ENCODE measurements at regions not wholly inside any gene's neighbourhood (a gene's known extent, or its start where the extent isn't known, plus 50 kb on each side); places are given as distances from the start of the nearest gene placed in this dataset.
"Not testable (repeated sequence)": the region's sequence is repeated elsewhere in the genome, so short reads cannot be mapped to it uniquely, and the experiment has no call there.

GRCh38 chr9:41034699-41035197 is 93.7 kb downstream of the FOXD4L6 start:
- in situ Hi-C loops (cut with HindIII; ENCODE audit: low pct_unique_long_range_greater_than_20kb, low sequenced_read_pairs); DNase-seq (ENCODE audit: low read depth, low spot score): not testable (repeated sequence)

GRCh38 chr9:41033877-41034276 is 94.6 kb downstream of the FOXD4L6 start:
- intact Hi-C loops (cut with micrococcal nuclease; ENCODE audit: unreplicated experiment); H3K4me1 ChIP-seq (ENCODE audit: control insufficient read depth, insufficient read depth, low read length); H3K4me3 ChIP-seq (ENCODE audit: low read depth in 2 of 2, low read length in 2 of 2); CTCF ChIA-PET; ATAC-seq; H3K27me3 ChIP-seq (ENCODE audit: control insufficient read depth, insufficient read depth, low read length); POLR2A ChIA-PET; H3K9me3 ChIP-seq (ENCODE audit: control insufficient read depth, insufficient read depth, low read depth, low read length); in situ Hi-C loops (cut with HindIII; ENCODE audit: low pct_unique_long_range_greater_than_20kb, low sequenced_read_pairs); DNase-seq (ENCODE audit: low read depth, low spot score); H3K36me3 ChIP-seq (ENCODE audit: control insufficient read depth, insufficient read depth, low read length); BruUV-seq (replicated peaks); H3K27ac ChIP-seq (ENCODE audit: low read length): not testable (repeated sequence)

More at GRCh38 chr9:41034699-41035197, 93.7 kb downstream of the FOXD4L6 start:
- BruUV-seq (replicated peaks); ATAC-seq; H3K27ac ChIP-seq (ENCODE audit: low read length); intact Hi-C loops (cut with micrococcal nuclease; ENCODE audit: unreplicated experiment); H3K27me3 ChIP-seq (ENCODE audit: control insufficient read depth, insufficient read depth, low read length); H3K4me1 ChIP-seq (ENCODE audit: control insufficient read depth, insufficient read depth, low read length); H3K36me3 ChIP-seq (ENCODE audit: control insufficient read depth, insufficient read depth, low read length); H3K4me3 ChIP-seq (ENCODE audit: low read depth in 2 of 2, low read length in 2 of 2); H3K9me3 ChIP-seq (ENCODE audit: control insufficient read depth, insufficient read depth, low read depth, low read length); CTCF ChIA-PET; POLR2A ChIA-PET: not testable (repeated sequence)

GRCh38 chr9:41033360-41033759 is 95.1 kb downstream of the FOXD4L6 start:
- H3K9me3 ChIP-seq (ENCODE audit: control insufficient read depth, insufficient read depth, low read depth, low read length); ATAC-seq; H3K4me1 ChIP-seq (ENCODE audit: control insufficient read depth, insufficient read depth, low read length); DNase-seq (ENCODE audit: low read depth, low spot score); H3K27me3 ChIP-seq (ENCODE audit: control insufficient read depth, insufficient read depth, low read length); in situ Hi-C loops (cut with HindIII; ENCODE audit: low pct_unique_long_range_greater_than_20kb, low sequenced_read_pairs); H3K36me3 ChIP-seq (ENCODE audit: control insufficient read depth, insufficient read depth, low read length); H3K4me3 ChIP-seq (ENCODE audit: low read depth in 2 of 2, low read length in 2 of 2); intact Hi-C loops (cut with micrococcal nuclease; ENCODE audit: unreplicated experiment); H3K27ac ChIP-seq (ENCODE audit: low read length); BruUV-seq (replicated peaks); CTCF ChIA-PET; POLR2A ChIA-PET: not testable (repeated sequence)

GRCh38 chr9:41026912-41027676 is 101.4 kb downstream of the FOXD4L6 start:
- H3K4me1 ChIP-seq (ENCODE audit: control insufficient read depth, insufficient read depth, low read length); ATAC-seq; in situ Hi-C loops (cut with HindIII; ENCODE audit: low pct_unique_long_range_greater_than_20kb, low sequenced_read_pairs); H3K9me3 ChIP-seq (ENCODE audit: control insufficient read depth, insufficient read depth, low read depth, low read length); intact Hi-C loops (cut with micrococcal nuclease; ENCODE audit: unreplicated experiment); POLR2A ChIA-PET; BruUV-seq (replicated peaks); DNase-seq (ENCODE audit: low read depth, low spot score); H3K36me3 ChIP-seq (ENCODE audit: control insufficient read depth, insufficient read depth, low read length); CTCF ChIA-PET; H3K4me3 ChIP-seq (ENCODE audit: low read depth in 2 of 2, low read length in 2 of 2); H3K27me3 ChIP-seq (ENCODE audit: control insufficient read depth, insufficient read depth, low read length); H3K27ac ChIP-seq (ENCODE audit: low read length): not testable (repeated sequence)

GRCh38 chr9:41022365-41022764 is 106.1 kb downstream of the FOXD4L6 start:
- H3K4me1 ChIP-seq (ENCODE audit: control insufficient read depth, insufficient read depth, low read length); in situ Hi-C loops (cut with HindIII; ENCODE audit: low pct_unique_long_range_greater_than_20kb, low sequenced_read_pairs); ATAC-seq; H3K27me3 ChIP-seq (ENCODE audit: control insufficient read depth, insufficient read depth, low read length); intact Hi-C loops (cut with micrococcal nuclease; ENCODE audit: unreplicated experiment); CTCF ChIA-PET; H3K4me3 ChIP-seq (ENCODE audit: low read depth in 2 of 2, low read length in 2 of 2); H3K27ac ChIP-seq (ENCODE audit: low read length); H3K36me3 ChIP-seq (ENCODE audit: control insufficient read depth, insufficient read depth, low read length); DNase-seq (ENCODE audit: low read depth, low spot score); BruUV-seq (replicated peaks); POLR2A ChIA-PET; H3K9me3 ChIP-seq (ENCODE audit: control insufficient read depth, insufficient read depth, low read depth, low read length): not testable (repeated sequence)

- H3K27me3 ChIP-seq (ENCODE audit: control insufficient read depth, insufficient read depth, low read length); BruUV-seq (replicated peaks); POLR2A ChIA-PET; CTCF ChIA-PET; H3K4me1 ChIP-seq (ENCODE audit: control insufficient read depth, insufficient read depth, low read length); ATAC-seq; H3K4me3 ChIP-seq (ENCODE audit: low read depth in 2 of 2, low read length in 2 of 2); in situ Hi-C loops (cut with HindIII; ENCODE audit: low pct_unique_long_range_greater_than_20kb, low sequenced_read_pairs); H3K36me3 ChIP-seq (ENCODE audit: control insufficient read depth, insufficient read depth, low read length); H3K27ac ChIP-seq (ENCODE audit: low read length); DNase-seq (ENCODE audit: low read depth, low spot score); H3K9me3 ChIP-seq (ENCODE audit: control insufficient read depth, insufficient read depth, low read depth, low read length); intact Hi-C loops (cut with micrococcal nuclease; ENCODE audit: unreplicated experiment): not testable (repeated sequence)
Measured at GRCh38 chr9:41019858-41020562, 108.5 kb downstream of the FOXD4L6 start.

GRCh38 chr9:41018948-41019347 is 109.5 kb downstream of the FOXD4L6 start:
- BruUV-seq (replicated peaks); POLR2A ChIA-PET; ATAC-seq; CTCF ChIA-PET; H3K4me3 ChIP-seq (ENCODE audit: low read depth in 2 of 2, low read length in 2 of 2); in situ Hi-C loops (cut with HindIII; ENCODE audit: low pct_unique_long_range_greater_than_20kb, low sequenced_read_pairs); H3K27ac ChIP-seq (ENCODE audit: low read length); H3K9me3 ChIP-seq (ENCODE audit: control insufficient read depth, insufficient read depth, low read depth, low read length); H3K36me3 ChIP-seq (ENCODE audit: control insufficient read depth, insufficient read depth, low read length); DNase-seq (ENCODE audit: low read depth, low spot score); H3K27me3 ChIP-seq (ENCODE audit: control insufficient read depth, insufficient read depth, low read length); intact Hi-C loops (cut with micrococcal nuclease; ENCODE audit: unreplicated experiment); H3K4me1 ChIP-seq (ENCODE audit: control insufficient read depth, insufficient read depth, low read length): not testable (repeated sequence)
